ENCODE measurements at regions not wholly inside any gene's neighbourhood (a gene's known extent, or its start where the extent isn't known, plus 50 kb on each side); places are given as distances from the start of the nearest gene placed in this dataset.

DNA sequence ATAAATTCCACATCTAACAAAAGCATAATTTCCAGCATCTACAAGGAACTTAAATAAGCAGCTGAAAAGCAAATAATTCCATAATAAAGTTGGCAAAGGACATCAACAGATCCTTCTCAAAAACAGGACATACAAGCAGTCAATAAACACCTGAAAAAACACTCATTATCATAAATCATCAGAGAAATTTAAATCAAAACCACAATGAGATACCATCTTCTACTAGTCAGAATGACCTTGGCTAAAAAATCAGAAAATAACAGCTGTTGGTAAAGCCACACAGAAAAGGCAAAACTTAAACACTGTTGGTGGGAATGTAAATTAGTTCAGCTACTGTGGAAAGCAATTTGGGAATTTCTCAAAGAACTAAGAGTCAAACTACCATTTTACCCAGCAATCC lies 1371.1 kb upstream of the ACO1 start:
- FAIRE-seq (no peak), ATAC-seq (no peak), DNase-seq (ENCODE audit: low spot score) (no peak)
- ChIA-PET POLR2A (no interaction called here), CTCF (ENCODE audit: low intra/inter-chr PET ratio, low total read pairs) (no interaction called here)
- H3K4me1 ChIP-seq (ENCODE audit: insufficient read depth, low read length) = no peaks in the 10 kb centered on the region
- intact Hi-C loops (cut with micrococcal nuclease; ENCODE audit: unreplicated experiment) = no loop called here
- H3K4me3 ChIP-seq (replicated peaks in 1 of 3; ENCODE audit: insufficient read depth in 1 of 3, low read depth in 2 of 3, low read length in 3 of 3) = no peak overlapping the region
- H3K79me2 ChIP-seq (ENCODE audit: insufficient read depth, low read length) = no peaks in the 10 kb centered on the region
- H3K4me2 ChIP-seq (ENCODE audit: low read depth, low read length) = no peak overlapping the region
- in situ Hi-C loops (cut with HindIII; ENCODE audit: extremely low pct_ligation_motif_present, low pct_unique_long_range_greater_than_20kb) = no loop called here
- no peak overlapping the region for H2AFZ ChIP-seq (ENCODE audit: low read length)
- no peak for TF ChIP-seq RBAK (CRISPR knock-in tag; IDR thresholded peaks at IDR 0.05)
- no peak for TF ChIP-seq MZF1 (CRISPR knock-in tag; IDR thresholded peaks at IDR 0.05; ENCODE audit: borderline replicate concordance)
- TF ChIP-seq MYPOP (CRISPR knock-in tag; IDR thresholded peaks at IDR 0.05) = no peak
- no peak for TF ChIP-seq ARNT (IDR thresholded peaks at IDR 0.05)
- no peak for TF ChIP-seq PHF5A (CRISPR knock-in tag; IDR thresholded peaks at IDR 0.05; ENCODE audit: low read depth, unreplicated experiment)
- no peak for TF ChIP-seq ELF4 (CRISPR knock-in tag; IDR thresholded peaks at IDR 0.05; ENCODE audit: borderline replicate concordance)
- TF ChIP-seq EED (CRISPR knock-in tag; IDR thresholded peaks at IDR 0.05) = no peak
- no peak for TF ChIP-seq RELA (CRISPR knock-in tag; IDR thresholded peaks at IDR 0.05)
- H3K27ac ChIP-seq (ENCODE audit: extremely low read length, insufficient read depth, low read length) = no peak overlapping the region
- H3K36me3 ChIP-seq (replicated peaks in 1 of 2; ENCODE audit: control insufficient read depth in 1 of 2, insufficient read depth in 2 of 2, low read length in 2 of 2) = no peaks in the 10 kb centered on the region
- no peaks in the 10 kb centered on the region for H3K9me3 ChIP-seq (ENCODE audit: low read length)
- no peaks in the 10 kb centered on the region for H3K27me3 ChIP-seq (ENCODE audit: control insufficient read depth in 1 of 2, insufficient read depth in 2 of 2, low read length in 2 of 2)
- no TSS peak for BruUV-seq (replicated peaks)
- no peaks in the 10 kb centered on the region for H4K20me1 ChIP-seq (ENCODE audit: insufficient read depth, low read length)
- no peak overlapping the region for H3K9ac ChIP-seq (ENCODE audit: insufficient read depth, low read depth, low read length)

GRCh38 chr9:31023847-31024246 lies 1360.6 kb upstream of the ACO1 start:
- no peak overlapping the region for H3K9ac ChIP-seq (ENCODE audit: insufficient read depth, low read depth, low read length)
- no peaks in the 10 kb centered on the region for H3K36me3 ChIP-seq (replicated peaks in 1 of 2; ENCODE audit: control insufficient read depth in 1 of 2, insufficient read depth in 2 of 2, low read length in 2 of 2)
- POLR2A ChIA-PET = no interaction called here
- no TSS peak for BruUV-seq (replicated peaks)
- no peaks in the 10 kb centered on the region for H3K9me3 ChIP-seq (ENCODE audit: low read length)
- in situ Hi-C loops (cut with HindIII; ENCODE audit: extremely low pct_ligation_motif_present, low pct_unique_long_range_greater_than_20kb) (no loop called here), intact Hi-C loops (cut with micrococcal nuclease; ENCODE audit: unreplicated experiment) (no loop called here)
- H3K4me2 ChIP-seq (ENCODE audit: low read depth, low read length) = no peak overlapping the region
- CTCF ChIA-PET (ENCODE audit: low intra/inter-chr PET ratio, low total read pairs) = no interaction called here
- no peaks in the 10 kb centered on the region for H3K27me3 ChIP-seq (ENCODE audit: control insufficient read depth in 1 of 2, insufficient read depth in 2 of 2, low read length in 2 of 2)
- H4K20me1 ChIP-seq (ENCODE audit: insufficient read depth, low read length) = no peaks in the 10 kb centered on the region
- no peak for TF ChIP-seq SMC3 (IDR thresholded peaks at IDR 0.05; ENCODE audit: low read length)
- H3K27ac ChIP-seq (ENCODE audit: extremely low read length, insufficient read depth, low read length) = no peak overlapping the region
- H2AFZ ChIP-seq (ENCODE audit: low read length) = no peak overlapping the region
- no peak overlapping the region for H3K4me3 ChIP-seq (replicated peaks in 1 of 3; ENCODE audit: insufficient read depth in 1 of 3, low read depth in 2 of 3, low read length in 3 of 3)
- no peaks in the 10 kb centered on the region for H3K79me2 ChIP-seq (ENCODE audit: insufficient read depth, low read length)
- 0% methylated on average over 3 of the region's 3 CpGs for WGBS (ENCODE audit: low lambda C conversion rate)
- DNase-seq (ENCODE audit: low spot score) (no peak), FAIRE-seq (no peak), ATAC-seq (no peak)
- no peaks in the 10 kb centered on the region for H3K4me1 ChIP-seq (ENCODE audit: insufficient read depth, low read length)
